ENCODE measurements at regions not wholly inside any gene's neighbourhood (a gene's known extent, or its start where the extent isn't known, plus 50 kb on each side); places are given as distances from the start of the nearest gene placed in this dataset.

DNA sequence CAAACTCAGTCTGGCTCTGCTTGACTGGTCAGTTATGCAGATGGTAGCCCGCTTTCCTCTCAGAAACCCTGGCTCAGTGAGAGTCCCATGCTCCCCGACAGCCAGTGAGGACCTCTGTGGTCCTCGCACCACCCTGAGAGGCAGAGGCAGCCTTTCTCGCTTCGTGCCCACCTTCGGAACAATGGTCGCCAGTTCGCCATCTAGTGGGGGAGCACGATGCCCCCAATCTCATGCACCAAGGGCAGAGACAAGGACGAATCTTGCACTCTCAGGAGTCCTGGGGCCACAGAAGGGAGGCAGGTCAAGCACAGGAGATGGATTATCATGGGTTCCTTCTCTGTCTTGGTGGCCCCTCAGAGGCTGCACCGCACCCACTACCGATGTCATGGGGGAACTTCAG, 75.2 kb downstream of the RHCG start:
- no peaks in the 10 kb centered on the region for H3K9me3 ChIP-seq (ENCODE audit: low read depth, low read length, poor library complexity, severe bottlenecking)
- no peak for DNase-seq (ENCODE audit: low spot score)
- TF ChIP-seq EZH2 (IDR thresholded peaks at IDR 0.05; ENCODE audit: borderline replicate concordance, low read depth, low read length, poor library complexity, severe bottlenecking): no peak
- TF ChIP-seq, protein P1, sequence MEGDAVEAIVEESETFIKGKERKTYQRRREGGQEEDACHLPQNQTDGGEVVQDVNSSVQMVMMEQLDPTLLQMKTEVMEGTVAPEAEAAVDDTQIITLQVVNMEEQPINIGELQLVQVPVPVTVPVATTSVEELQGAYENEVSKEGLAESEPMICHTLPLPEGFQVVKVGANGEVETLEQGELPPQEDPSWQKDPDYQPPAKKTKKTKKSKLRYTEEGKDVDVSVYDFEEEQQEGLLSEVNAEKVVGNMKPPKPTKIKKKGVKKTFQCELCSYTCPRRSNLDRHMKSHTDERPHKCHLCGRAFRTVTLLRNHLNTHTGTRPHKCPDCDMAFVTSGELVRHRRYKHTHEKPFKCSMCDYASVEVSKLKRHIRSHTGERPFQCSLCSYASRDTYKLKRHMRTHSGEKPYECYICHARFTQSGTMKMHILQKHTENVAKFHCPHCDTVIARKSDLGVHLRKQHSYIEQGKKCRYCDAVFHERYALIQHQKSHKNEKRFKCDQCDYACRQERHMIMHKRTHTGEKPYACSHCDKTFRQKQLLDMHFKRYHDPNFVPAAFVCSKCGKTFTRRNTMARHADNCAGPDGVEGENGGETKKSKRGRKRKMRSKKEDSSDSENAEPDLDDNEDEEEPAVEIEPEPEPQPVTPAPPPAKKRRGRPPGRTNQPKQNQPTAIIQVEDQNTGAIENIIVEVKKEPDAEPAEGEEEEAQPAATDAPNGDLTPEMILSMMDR (conservative IDR thresholded peaks at IDR 0.05; ENCODE audit: low read depth, low read length): no peak; the same call in 1 of the 2 replicates
- CTCF ChIA-PET: no interaction called here
- POLR2A ChIA-PET (ENCODE audit: low non-redundant PET): no interaction called here
- BruUV-seq (replicated peaks): no TSS peak
- H3K27me3 ChIP-seq (replicated peaks; ENCODE audit: insufficient read depth, low read depth, low read length, poor library complexity): peaks cover 19% of the 10 kb centered on the region
- H3K27ac ChIP-seq (ENCODE audit: low read depth, low read length, poor library complexity, severe bottlenecking): no peak overlapping the region
- intact Hi-C loops (cut with micrococcal nuclease; ENCODE audit: unreplicated experiment): no loop called here
- H3K4me3 ChIP-seq (ENCODE audit: low read depth, low read length, poor library complexity, severe bottlenecking): no peak overlapping the region
- no peaks in the 10 kb centered on the region for H3K4me1 ChIP-seq (ENCODE audit: insufficient read depth, low read length, poor library complexity, severe bottlenecking)
- H3K36me3 ChIP-seq (ENCODE audit: insufficient read depth, low read length, poor library complexity, severe bottlenecking): no peaks in the 10 kb centered on the region

DNA sequence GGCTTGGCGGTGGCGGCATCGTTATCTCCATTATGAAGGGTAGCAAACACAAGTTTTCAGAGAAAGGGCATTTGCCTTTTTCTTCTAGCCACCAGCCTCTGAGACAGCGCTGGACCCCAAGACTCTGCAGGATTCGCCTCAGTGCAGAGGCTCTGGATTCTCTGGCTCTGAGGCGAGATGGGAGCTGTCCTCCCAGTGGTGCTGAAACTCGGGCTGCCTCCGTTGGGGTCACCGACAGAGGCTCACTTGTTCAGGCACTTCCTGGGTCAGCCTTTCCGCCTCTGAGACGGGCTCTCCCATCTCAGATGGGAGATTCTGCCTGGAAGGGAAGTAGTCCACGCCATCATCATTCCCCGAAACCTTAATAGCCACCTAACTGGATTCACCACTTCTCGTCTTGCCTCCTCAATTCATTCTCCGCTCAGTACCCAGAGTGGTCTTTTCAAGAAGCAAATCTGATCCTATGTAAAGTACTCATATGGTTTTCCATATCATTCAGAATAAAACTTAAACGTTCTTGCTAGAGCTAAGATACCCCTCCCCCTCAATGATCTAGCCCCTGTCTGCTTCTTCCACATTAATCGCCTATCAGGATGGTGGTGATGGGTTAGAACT, 76.9 kb downstream of the RHCG start:
- Histone ChIP-seq H3K4me3 (ENCODE audit: low read depth, low read length, poor library complexity, severe bottlenecking) (no peak overlapping the region), H3K4me1 (ENCODE audit: insufficient read depth, low read length, poor library complexity, severe bottlenecking) (no peaks in the 10 kb centered on the region), H3K36me3 (ENCODE audit: insufficient read depth, low read length, poor library complexity, severe bottlenecking) (no peaks in the 10 kb centered on the region), H3K27me3 (replicated peaks; ENCODE audit: insufficient read depth, low read depth, low read length, poor library complexity) (peaks cover 19% of the 10 kb centered on the region), H3K9me3 (ENCODE audit: low read depth, low read length, poor library complexity, severe bottlenecking) (no peaks in the 10 kb centered on the region), H3K27ac (ENCODE audit: low read depth, low read length, poor library complexity, severe bottlenecking) (no peak overlapping the region)
- CTCF ChIA-PET: interaction anchor here (1.4 kb wide), 1 partner anchor 11 kb away, joined by 4 read pairs; no protein-coding TSS in a partner anchor
- POLR2A ChIA-PET (ENCODE audit: low non-redundant PET): no interaction called here
- BruUV-seq (replicated peaks): no TSS peak
- TF ChIP-seq, protein P1 (conservative IDR thresholded peaks at IDR 0.05; ENCODE audit: low read depth, low read length): no peak
- no peak for TF ChIP-seq EZH2 (IDR thresholded peaks at IDR 0.05; ENCODE audit: borderline replicate concordance, low read depth, low read length, poor library complexity, severe bottlenecking)
- DNase-seq (ENCODE audit: low spot score): peak; percentile 62
- intact Hi-C loops (cut with micrococcal nuclease; ENCODE audit: unreplicated experiment): loop anchor here (5.0 kb wide), 1 partner anchor 62 kb away; no protein-coding TSS in a partner anchor

DNA sequence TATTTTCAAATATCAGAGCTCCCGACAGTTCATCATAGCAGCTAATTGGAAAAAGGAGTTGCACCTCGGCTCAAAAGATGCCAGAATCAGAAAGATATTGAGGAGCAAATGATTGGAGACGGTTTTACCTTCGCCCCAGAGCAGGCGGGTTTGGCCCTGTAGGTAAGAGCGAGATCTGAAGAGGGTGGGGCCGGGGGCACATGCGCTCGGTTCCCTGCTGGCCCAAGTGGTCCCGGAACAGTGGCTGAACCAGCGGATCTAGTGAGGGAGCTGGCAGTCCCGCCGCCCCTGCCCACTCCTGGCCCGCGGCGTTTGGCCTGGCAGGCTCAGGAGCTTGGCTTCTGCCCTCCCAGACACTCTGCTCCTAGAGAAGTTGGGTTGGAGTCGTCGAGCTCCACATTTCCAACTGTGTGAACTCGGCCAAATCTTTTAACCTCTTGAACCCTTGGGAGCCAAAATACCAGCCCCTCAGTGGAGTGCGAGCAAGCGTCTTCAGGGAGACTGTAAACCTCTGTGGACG, 79.1 kb downstream of the RHCG start:
- POLR2A ChIA-PET (ENCODE audit: low non-redundant PET): no interaction called here
- intact Hi-C loops (cut with micrococcal nuclease; ENCODE audit: unreplicated experiment): loop anchor here (2.0 to 5.0 kb wide), 2 partner anchors 56 to 60 kb away; no protein-coding TSS in a partner anchor

More for the DNA sequence above, 79.1 kb downstream of the RHCG start:
- CTCF ChIA-PET: interaction anchor here (0.9 to 2.5 kb wide), 6 partner anchors 10 to 59 kb away, joined by 3 to 11 read pairs (median 4); no protein-coding TSS in a partner anchor
- no TSS peak for BruUV-seq (replicated peaks)
- Histone ChIP-seq H3K4me3 (ENCODE audit: low read depth, low read length, poor library complexity, severe bottlenecking) (no peak overlapping the region), H3K27me3 (replicated peaks; ENCODE audit: insufficient read depth, low read depth, low read length, poor library complexity) (peaks cover 27% of the 10 kb centered on the region), H3K27ac (ENCODE audit: low read depth, low read length, poor library complexity, severe bottlenecking) (no peak overlapping the region), H3K36me3 (ENCODE audit: insufficient read depth, low read length, poor library complexity, severe bottlenecking) (no peaks in the 10 kb centered on the region), H3K4me1 (ENCODE audit: insufficient read depth, low read length, poor library complexity, severe bottlenecking) (no peaks in the 10 kb centered on the region), H3K9me3 (ENCODE audit: low read depth, low read length, poor library complexity, severe bottlenecking) (no peaks in the 10 kb centered on the region)
- DNase-seq (ENCODE audit: low spot score): no peak
- TF ChIP-seq, protein P1 (conservative IDR thresholded peaks at IDR 0.05; ENCODE audit: low read depth, low read length): no peak
- TF ChIP-seq EZH2 (IDR thresholded peaks at IDR 0.05; ENCODE audit: borderline replicate concordance, low read depth, low read length, poor library complexity, severe bottlenecking): no peak
